ENCODE measurements at regions not wholly inside any gene's neighbourhood (a gene's known extent, or its start where the extent isn't known, plus 50 kb on each side); places are given as distances from the start of the nearest gene placed in this dataset.
"Not testable (repeated sequence)": the region's sequence is repeated elsewhere in the genome, so short reads cannot be mapped to it uniquely, and the experiment has no call there.

DNA sequence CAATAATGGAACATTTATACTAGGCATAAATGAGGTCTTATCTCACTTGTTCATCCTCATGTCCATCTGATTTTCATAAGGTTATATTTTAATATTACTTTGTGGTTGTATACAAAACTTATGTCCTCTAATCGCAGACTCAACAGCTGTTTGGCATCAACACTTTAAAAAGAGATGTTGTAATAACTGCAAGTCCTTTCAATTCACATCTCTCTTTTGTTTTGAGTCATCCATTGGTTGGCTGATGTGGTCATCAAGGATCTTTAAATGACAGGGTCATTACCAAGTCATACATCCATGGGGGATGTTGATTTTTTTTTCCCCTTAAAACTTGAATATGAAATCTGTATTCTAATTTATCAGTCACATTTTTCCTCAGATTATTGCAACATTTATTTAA lies 299.4 kb upstream of the NRSN1 start:
- TF ChIP-seq, protein P1, sequence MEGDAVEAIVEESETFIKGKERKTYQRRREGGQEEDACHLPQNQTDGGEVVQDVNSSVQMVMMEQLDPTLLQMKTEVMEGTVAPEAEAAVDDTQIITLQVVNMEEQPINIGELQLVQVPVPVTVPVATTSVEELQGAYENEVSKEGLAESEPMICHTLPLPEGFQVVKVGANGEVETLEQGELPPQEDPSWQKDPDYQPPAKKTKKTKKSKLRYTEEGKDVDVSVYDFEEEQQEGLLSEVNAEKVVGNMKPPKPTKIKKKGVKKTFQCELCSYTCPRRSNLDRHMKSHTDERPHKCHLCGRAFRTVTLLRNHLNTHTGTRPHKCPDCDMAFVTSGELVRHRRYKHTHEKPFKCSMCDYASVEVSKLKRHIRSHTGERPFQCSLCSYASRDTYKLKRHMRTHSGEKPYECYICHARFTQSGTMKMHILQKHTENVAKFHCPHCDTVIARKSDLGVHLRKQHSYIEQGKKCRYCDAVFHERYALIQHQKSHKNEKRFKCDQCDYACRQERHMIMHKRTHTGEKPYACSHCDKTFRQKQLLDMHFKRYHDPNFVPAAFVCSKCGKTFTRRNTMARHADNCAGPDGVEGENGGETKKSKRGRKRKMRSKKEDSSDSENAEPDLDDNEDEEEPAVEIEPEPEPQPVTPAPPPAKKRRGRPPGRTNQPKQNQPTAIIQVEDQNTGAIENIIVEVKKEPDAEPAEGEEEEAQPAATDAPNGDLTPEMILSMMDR (IDR thresholded peaks at IDR 0.05), result no peak
- no peak overlapping the region for H3K4me3 Mint-ChIP-seq
- no peak overlapping the region for H3K27ac Mint-ChIP-seq

DNA sequence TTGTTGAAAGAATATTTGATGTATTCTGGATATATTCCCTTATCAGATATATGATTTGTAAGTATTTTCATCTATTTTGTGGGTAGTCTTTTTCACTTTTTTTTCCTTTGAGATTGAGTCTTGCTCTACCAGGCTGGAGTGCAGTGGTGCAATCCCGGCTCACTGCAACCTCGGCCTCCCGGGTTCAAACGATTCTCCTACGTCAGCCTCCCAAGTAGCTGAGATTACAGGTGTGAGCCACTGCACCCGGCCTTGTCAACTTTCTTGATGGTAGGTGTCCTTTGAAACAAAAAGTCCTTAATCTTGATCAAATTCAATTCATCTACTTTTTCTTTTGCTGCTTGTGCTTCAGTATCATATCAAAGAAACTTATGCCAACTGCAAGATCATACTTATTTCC lies 297.2 kb upstream of the NRSN1 start:
- H3K4me3 Mint-ChIP-seq, result no peak overlapping the region
- H3K27me3 Mint-ChIP-seq (ENCODE audit: low read depth, poor library complexity), result no peaks in the 10 kb centered on the region
- DNase-seq, result no peak
- H3K27ac Mint-ChIP-seq, result no peak overlapping the region
- TF ChIP-seq, protein P1 (IDR thresholded peaks at IDR 0.05), result no peak
- no peaks in the 10 kb centered on the region for H3K4me1 Mint-ChIP-seq
- no peaks in the 10 kb centered on the region for H3K36me3 Mint-ChIP-seq (ENCODE audit: low read depth)
- H3K9me3 Mint-ChIP-seq, result peaks cover 13% of the 10 kb centered on the region

More for the DNA sequence above, 299.4 kb upstream of the NRSN1 start:
- no peaks in the 10 kb centered on the region for H3K36me3 Mint-ChIP-seq (ENCODE audit: low read depth)
- DNase-seq, result no peak
- H3K9me3 Mint-ChIP-seq, result peaks cover 9% of the 10 kb centered on the region
- H3K27me3 Mint-ChIP-seq (ENCODE audit: low read depth, poor library complexity), result peaks cover 3% of the 10 kb centered on the region
- no peaks in the 10 kb centered on the region for H3K4me1 Mint-ChIP-seq

DNA sequence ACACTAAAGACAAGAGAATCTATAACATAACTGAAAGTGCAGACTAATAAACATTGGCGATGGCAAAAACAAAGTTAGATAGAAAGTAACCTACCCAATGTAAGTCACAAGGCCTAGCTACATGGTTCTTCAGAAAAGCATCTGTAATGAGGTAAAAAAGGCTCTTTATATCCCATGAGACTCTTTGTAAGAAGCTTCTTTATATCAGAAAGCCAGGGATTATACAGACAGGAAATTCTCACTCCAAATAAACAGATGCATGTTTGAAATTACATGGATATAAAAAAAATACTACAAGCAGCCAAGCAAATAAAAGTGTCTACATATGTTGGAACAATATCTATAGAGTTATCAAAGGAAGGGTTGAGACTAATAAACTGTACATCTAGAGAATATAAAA lies 284.9 kb upstream of the NRSN1 start:
- Mint-ChIP-seq H3K36me3 (ENCODE audit: low read depth) (no peaks in the 10 kb centered on the region), H3K4me3 (no peak overlapping the region), H3K27ac (no peak overlapping the region), H3K27me3 (ENCODE audit: low read depth, poor library complexity) (no peaks in the 10 kb centered on the region), H3K4me1 (no peaks in the 10 kb centered on the region), H3K9me3 (no peaks in the 10 kb centered on the region)
- TF ChIP-seq, protein P1 (IDR thresholded peaks at IDR 0.05), result no peak
- no peak for DNase-seq

DNA sequence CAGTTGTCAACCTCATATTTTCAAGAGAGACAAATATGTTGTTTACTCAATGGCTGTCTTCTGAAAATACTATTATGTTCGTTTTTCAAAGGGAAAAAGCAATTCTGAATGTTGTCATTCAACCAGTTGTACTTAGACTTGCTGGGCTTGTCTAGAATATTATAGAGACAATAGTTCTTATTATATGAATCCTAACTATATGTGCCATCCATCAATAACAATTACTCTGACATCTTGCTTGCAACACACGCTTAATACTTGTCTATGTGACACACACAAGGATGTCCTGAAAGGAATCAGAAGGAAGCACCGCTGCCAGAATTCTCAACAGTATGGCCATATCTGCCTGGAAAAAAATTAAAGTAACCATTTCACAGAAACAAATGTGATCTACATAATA lies 283.3 kb upstream of the NRSN1 start:
- Mint-ChIP-seq H3K27me3 (ENCODE audit: low read depth, poor library complexity) (no peaks in the 10 kb centered on the region), H3K9me3 (no peaks in the 10 kb centered on the region), H3K36me3 (ENCODE audit: low read depth) (no peaks in the 10 kb centered on the region), H3K4me1 (no peaks in the 10 kb centered on the region), H3K4me3 (no peak overlapping the region), H3K27ac (no peak overlapping the region)
- no peak for DNase-seq
- TF ChIP-seq, protein P1 (IDR thresholded peaks at IDR 0.05), result no peak

DNA sequence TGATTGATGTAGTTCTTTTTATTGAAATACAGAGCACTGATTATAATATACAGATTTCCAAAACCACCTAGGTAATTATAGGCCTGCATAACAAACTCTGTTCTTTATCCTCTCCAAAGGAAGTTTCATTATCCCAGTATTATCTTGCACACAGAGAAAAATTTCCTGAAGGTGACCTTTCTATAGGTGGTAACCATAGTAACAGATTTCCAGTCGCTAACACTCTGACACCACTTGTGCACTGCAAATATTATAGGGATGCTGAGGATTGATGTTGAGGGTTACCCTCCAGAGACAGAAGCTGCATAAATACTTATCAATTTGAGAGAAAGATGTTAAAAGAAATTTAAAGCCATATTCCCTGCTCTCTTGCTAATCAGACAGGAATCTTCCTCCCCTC lies 274.5 kb upstream of the NRSN1 start:
- no peak for DNase-seq
- TF ChIP-seq, protein P1 (IDR thresholded peaks at IDR 0.05), result no peak
- no peak overlapping the region for H3K4me3 Mint-ChIP-seq

DNA sequence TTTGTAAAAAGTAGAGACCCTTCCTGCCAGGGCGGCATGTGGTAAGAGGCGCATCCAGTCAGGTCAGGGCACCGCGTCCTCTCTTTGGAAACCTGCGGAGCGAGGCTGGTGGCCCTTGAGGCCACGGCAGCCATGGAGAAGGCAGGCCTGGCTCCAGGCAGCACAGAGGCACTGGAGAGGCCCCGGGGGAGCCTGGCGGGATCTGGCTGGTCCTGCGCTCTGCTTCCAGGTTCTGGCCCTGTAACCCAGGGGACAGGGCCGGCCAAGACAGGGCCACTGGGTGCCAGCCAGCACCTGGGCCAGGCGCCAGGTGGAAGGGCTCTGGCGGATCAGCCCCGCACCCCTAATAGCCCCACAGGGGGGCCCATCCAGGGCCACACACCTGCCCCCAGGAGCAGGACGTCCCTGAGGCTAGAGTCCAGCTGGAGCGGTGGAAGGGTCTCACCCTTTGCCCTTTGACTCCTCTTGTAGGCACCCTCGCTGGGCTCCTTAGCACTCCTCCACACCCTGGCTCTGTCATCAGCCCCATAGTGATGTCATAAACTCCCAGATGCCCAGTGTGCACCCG lies 272.4 kb upstream of the NRSN1 start:
- not testable (repeated sequence) for H3K4me3 Mint-ChIP-seq; H3K36me3 Mint-ChIP-seq (ENCODE audit: low read depth); H3K4me1 Mint-ChIP-seq; DNase-seq; H3K27ac Mint-ChIP-seq
- H3K27me3 Mint-ChIP-seq (ENCODE audit: low read depth, poor library complexity), result peaks cover 11% of the 10 kb centered on the region
- peaks cover 20% of the 10 kb centered on the region for H3K9me3 Mint-ChIP-seq

More for the DNA sequence above, 274.5 kb upstream of the NRSN1 start:
- Mint-ChIP-seq H3K36me3 (ENCODE audit: low read depth) (no peaks in the 10 kb centered on the region), H3K4me1 (no peaks in the 10 kb centered on the region), H3K27me3 (ENCODE audit: low read depth, poor library complexity) (peaks cover 11% of the 10 kb centered on the region), H3K9me3 (peaks cover 8% of the 10 kb centered on the region), H3K27ac (no peak overlapping the region)

DNA sequence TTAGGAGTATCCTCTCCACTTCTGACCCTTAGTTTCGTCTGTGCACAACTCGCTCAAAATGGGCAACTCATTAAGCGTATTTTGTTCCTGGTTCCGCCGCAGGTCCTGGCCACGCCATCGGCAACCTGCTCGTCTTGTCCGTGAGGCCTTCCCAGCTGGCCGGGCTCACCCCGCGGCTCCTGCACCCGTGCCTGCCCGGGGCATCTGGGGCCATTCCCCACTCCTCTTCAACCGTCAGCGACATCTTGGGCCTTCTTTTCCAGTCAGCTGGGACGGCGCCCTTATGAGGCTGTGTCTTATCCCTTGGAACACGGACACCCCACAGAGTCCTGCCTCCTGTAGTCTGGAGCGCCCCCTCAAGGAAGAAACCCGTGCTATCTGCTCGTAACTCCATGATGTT lies 271.9 kb upstream of the NRSN1 start:
- H3K36me3 Mint-ChIP-seq (ENCODE audit: low read depth); H3K27ac Mint-ChIP-seq; H3K4me1 Mint-ChIP-seq; H3K4me3 Mint-ChIP-seq; DNase-seq: not testable (repeated sequence)
- H3K9me3 Mint-ChIP-seq, result peaks cover 21% of the 10 kb centered on the region
- peaks cover 11% of the 10 kb centered on the region for H3K27me3 Mint-ChIP-seq (ENCODE audit: low read depth, poor library complexity)

Data from nephron progenitor cell (in vitro differentiated cells).